Retinal pigment epithelial cell (primary cell): ENCODE measurements at regions not wholly inside any gene's neighbourhood (a gene's known extent, or its start where the extent isn't known, plus 50 kb on each side); places are given as distances from the start of the nearest gene placed in this dataset.

Experiments used
- DNase-seq: peaks from one replicate; pipeline ENCODE4 v3.0.0-alpha.2; 2010; ENCODE audit warnings: low read depth
- H3K4me3 ChIP-seq: 2 replicates; pipeline ENCODE4 v1.5.1; 2011; ENCODE audit warnings: mild to moderate bottlenecking, low read length, control low read depth, moderate library complexity
- CTCF ChIP-seq: conservative IDR thresholded peaks from 2 replicates; pipeline ENCODE4 v1.5.1; 2011; ENCODE audit warnings: low read depth, low read length, control low read depth, inconsistent platforms

- no peak overlapping the region for H3K4me3 ChIP-seq
- DNase-seq: no peak
- no peak for TF ChIP-seq CTCF
These were observed 326.1 kb downstream of the HNRNPD start for GRCh38 chr4:82047731-82048130.

- no peak for DNase-seq
- H3K4me3 ChIP-seq: no peak overlapping the region
- TF ChIP-seq CTCF: no peak
These were observed 327.0 kb downstream of the HNRNPD start for GRCh38 chr4:82046796-82047195.

GRCh38 chr4:82045267-82045666 lies 328.5 kb downstream of the HNRNPD start:
- no peak overlapping the region for H3K4me3 ChIP-seq
- no peak for DNase-seq
- TF ChIP-seq CTCF: no peak

DNA sequence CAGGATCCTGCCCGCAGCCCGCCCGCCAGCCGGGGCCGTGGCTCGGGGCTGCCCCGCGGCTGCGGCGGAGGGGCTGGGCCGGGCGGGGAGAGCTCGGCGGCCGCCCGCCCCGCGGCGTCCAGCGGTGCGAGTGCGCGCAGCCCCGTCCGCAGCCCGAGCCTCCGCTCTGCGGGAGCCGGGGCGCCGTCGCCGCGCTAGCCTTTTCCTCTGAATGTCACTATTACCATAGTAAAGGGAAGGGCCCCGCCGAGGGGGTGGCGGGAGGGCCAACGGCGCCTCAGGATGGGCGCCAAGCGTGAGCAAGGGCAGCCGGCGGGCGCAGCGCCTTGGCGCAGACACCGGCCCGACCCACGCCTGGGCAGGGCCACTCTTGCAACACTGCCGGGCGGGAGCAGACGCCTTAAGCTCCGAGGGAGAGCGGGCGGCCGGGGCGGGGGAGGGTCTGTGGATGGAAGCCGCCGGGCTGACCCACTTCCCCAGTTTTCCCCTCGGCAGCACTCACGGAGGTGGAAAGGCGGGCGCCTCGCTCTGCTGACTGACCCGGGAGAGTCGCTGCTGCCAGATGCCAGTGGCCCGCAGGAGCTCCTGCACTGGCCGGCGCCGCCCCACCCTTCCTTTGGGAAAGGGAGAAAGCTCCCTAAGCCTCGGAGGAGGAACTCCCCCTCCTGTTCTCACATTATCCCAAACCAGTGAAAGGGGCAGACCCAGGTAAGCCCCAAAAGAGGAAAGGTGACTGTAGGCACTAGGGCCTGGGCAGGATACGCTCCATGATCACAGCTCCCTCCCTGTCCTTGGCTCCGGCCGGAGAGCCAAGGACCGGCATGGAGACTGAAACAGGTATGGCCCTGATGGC lies 329.4 kb downstream of the HNRNPD start:
- no peak for TF ChIP-seq CTCF
- H3K4me3 ChIP-seq: peak overlapping the region; percentile 45
- DNase-seq: peak; percentile 18

DNA sequence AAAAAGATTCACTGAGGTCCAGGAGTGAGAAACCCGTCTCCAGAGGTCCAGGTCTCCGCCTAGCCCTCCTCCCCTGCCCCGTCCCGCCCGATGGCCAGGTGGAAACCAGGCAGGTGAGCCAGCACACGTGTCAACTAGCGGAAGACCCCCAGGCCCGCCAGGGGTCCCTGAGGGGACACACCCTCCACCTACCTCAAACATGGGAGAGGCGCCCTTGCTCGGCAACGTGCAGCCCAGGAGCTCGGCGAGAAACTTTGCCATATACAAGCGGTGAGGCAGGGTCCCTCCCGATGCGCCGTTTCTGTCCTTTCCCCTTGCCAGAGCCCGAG lies 330.0 kb downstream of the HNRNPD start:
- peak overlapping the region; percentile 32 for H3K4me3 ChIP-seq
- no peak for TF ChIP-seq CTCF
- no peak for DNase-seq

DNA sequence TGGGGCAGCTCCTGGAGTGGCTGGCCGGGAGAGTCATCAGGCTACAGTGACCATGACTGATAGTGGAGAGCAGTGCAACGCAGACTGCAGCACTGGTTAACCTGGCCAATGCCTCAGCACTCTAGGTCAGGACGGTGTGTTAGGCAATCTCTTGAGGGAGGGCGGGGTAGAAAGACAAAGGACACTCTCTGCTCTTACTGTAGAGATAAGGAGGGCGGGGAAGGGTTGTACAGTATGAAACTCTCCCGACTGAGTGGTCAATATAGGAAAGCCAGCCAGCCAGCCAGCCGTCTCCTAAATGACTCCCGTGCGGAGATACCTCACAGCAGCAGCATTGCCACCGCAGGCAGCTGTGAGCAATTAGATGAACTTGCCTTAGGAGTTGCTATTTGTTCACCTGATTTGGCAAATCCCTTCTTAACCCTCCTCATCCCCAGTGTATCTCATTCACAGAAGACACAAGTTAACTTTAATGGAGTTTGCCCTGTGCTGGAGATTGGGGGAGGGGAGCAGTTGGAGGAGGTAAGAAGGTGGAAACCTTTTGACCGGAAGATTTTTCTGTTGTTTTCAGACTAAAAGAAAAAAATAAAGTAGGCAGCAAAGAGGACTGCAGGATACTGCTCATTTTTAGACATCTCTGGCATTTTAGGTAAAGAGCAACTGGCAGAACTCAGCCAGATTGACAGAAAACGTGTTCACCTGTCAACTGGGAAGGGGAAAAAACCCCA lies 330.5 kb downstream of the HNRNPD start:
- no peak for TF ChIP-seq CTCF
- H3K4me3 ChIP-seq: peak overlapping the region; percentile 32
- no peak for DNase-seq

- TF ChIP-seq CTCF: no peak
- H3K4me3 ChIP-seq: no peak overlapping the region
- no peak for DNase-seq
These were observed 331.7 kb downstream of the HNRNPD start for GRCh38 chr4:82042042-82042441.
